ENCODE measurements at regions not wholly inside any gene's neighbourhood (a gene's known extent, or its start where the extent isn't known, plus 50 kb on each side); places are given as distances from the start of the nearest gene placed in this dataset.
"Not testable (repeated sequence)": the region's sequence is repeated elsewhere in the genome, so short reads cannot be mapped to it uniquely, and the experiment has no call there.

DNA sequence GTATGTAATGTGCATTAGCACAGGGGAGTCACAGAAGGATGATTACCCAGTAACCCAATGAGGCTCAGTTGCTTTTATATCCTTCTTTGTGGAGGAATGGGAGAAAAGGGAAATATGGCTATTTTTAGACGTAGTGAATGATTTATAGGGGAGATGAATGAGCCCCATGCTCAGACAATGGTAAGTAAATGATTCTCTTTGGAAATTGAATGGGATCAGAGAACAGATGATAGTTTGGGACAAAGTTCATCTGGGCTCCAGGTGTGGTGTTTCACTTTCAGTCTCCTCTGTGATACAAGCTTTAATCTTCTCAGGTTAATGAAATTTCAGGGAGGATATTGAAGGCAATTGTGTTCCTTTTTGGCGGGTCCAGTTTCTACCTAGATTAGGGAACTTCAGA lies 63.0 kb upstream of the MPP7 start:
- DNase-seq, result no peak
- Mint-ChIP-seq H3K4me1 (ENCODE audit: low read depth, unreplicated experiment) (peaks cover 15% of the 10 kb centered on the region), H3K27ac (ENCODE audit: unreplicated experiment) (no peak overlapping the region), H3K4me3 (ENCODE audit: unreplicated experiment) (no peak overlapping the region), H3K9me3 (ENCODE audit: unreplicated experiment) (no peaks in the 10 kb centered on the region), H3K36me3 (ENCODE audit: unreplicated experiment) (no peaks in the 10 kb centered on the region), H3K27me3 (ENCODE audit: unreplicated experiment) (no peaks in the 10 kb centered on the region)
- no peak for TF ChIP-seq CTCF (IDR thresholded peaks at IDR 0.05; ENCODE audit: partially characterized antibody, unreplicated experiment)

GRCh38 chr10:28366994-28367393 lies 64.1 kb upstream of the MPP7 start:
- no peak overlapping the region for H3K27ac Mint-ChIP-seq (ENCODE audit: unreplicated experiment)
- no peaks in the 10 kb centered on the region for H3K36me3 Mint-ChIP-seq (ENCODE audit: unreplicated experiment)
- H3K4me1 Mint-ChIP-seq (ENCODE audit: low read depth, unreplicated experiment), result peaks cover 17% of the 10 kb centered on the region
- H3K27me3 Mint-ChIP-seq (ENCODE audit: unreplicated experiment), result no peaks in the 10 kb centered on the region
- TF ChIP-seq CTCF (IDR thresholded peaks at IDR 0.05; ENCODE audit: partially characterized antibody, unreplicated experiment), result no peak
- no peak overlapping the region for H3K4me3 Mint-ChIP-seq (ENCODE audit: unreplicated experiment)
- DNase-seq, result no peak
- peaks cover 4% of the 10 kb centered on the region for H3K9me3 Mint-ChIP-seq (ENCODE audit: unreplicated experiment)

DNA sequence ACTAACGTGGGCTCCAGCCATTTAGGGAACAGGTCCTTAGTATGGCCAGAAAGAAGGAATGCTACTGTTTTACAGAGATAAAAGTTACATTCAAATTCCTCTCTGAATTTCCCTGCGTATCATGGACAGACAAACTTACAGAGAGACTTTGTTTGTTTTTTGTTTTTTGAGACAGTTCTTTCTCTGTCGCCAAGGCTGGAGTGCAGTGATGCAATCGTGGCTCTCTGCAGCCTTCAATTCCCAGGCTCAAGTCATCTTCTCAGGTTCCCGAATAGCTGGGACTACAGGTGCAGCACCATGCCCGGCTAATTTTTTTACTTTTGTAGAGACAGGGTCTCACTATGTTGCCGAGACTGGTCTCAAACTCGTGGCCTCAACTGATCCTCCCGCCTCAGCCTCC lies 64.5 kb upstream of the MPP7 start:
- no peaks in the 10 kb centered on the region for H3K27me3 Mint-ChIP-seq (ENCODE audit: unreplicated experiment)
- no peaks in the 10 kb centered on the region for H3K36me3 Mint-ChIP-seq (ENCODE audit: unreplicated experiment)
- peaks cover 17% of the 10 kb centered on the region for H3K4me1 Mint-ChIP-seq (ENCODE audit: low read depth, unreplicated experiment)
- no peak overlapping the region for H3K27ac Mint-ChIP-seq (ENCODE audit: unreplicated experiment)
- no peak for DNase-seq
- H3K4me3 Mint-ChIP-seq (ENCODE audit: unreplicated experiment), result no peak overlapping the region
- TF ChIP-seq CTCF (IDR thresholded peaks at IDR 0.05; ENCODE audit: partially characterized antibody, unreplicated experiment), result no peak
- peaks cover 4% of the 10 kb centered on the region for H3K9me3 Mint-ChIP-seq (ENCODE audit: unreplicated experiment)

DNA sequence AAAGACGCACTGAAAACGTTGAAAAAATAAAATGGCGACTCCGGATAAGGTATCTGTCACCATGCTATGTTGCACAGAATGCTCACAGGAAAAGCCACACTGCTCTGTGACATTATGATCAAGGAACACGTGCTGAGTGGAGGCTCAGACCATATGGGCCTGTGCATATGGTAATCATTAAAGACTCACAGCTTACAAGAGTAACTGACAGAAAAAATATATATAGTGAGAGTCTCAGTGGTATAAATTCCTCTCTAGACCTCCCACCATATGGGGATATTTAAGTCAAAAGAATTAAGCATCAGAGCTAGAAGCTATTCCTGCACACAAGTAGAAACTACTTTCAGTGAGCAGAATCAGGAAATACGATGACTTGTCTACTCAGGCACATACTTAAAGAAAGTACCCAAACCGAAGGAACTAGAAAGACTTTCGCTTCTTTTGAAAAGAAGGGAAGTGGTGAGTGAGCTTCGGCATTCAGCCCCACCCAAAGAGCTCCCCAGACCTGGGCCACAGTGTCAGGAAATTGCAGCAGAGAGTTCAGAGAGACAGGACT lies 65.1 kb upstream of the MPP7 start:
- Mint-ChIP-seq H3K36me3 (ENCODE audit: unreplicated experiment) (no peaks in the 10 kb centered on the region), H3K4me1 (ENCODE audit: low read depth, unreplicated experiment) (peaks cover 17% of the 10 kb centered on the region), H3K27me3 (ENCODE audit: unreplicated experiment) (no peaks in the 10 kb centered on the region), H3K9me3 (ENCODE audit: unreplicated experiment) (peaks cover 4% of the 10 kb centered on the region), H3K4me3 (ENCODE audit: unreplicated experiment) (no peak overlapping the region), H3K27ac (ENCODE audit: unreplicated experiment) (peak overlapping the region; percentile 9)
- no peak for TF ChIP-seq CTCF (IDR thresholded peaks at IDR 0.05; ENCODE audit: partially characterized antibody, unreplicated experiment)
- no peak for DNase-seq

GRCh38 chr10:28370107-28370835 lies 67.4 kb upstream of the MPP7 start:
- no peaks in the 10 kb centered on the region for H3K36me3 Mint-ChIP-seq (ENCODE audit: unreplicated experiment)
- H3K9me3 Mint-ChIP-seq (ENCODE audit: unreplicated experiment), result peaks cover 4% of the 10 kb centered on the region
- H3K4me1 Mint-ChIP-seq (ENCODE audit: low read depth, unreplicated experiment), result peaks cover 17% of the 10 kb centered on the region
- no peak overlapping the region for H3K4me3 Mint-ChIP-seq (ENCODE audit: unreplicated experiment)
- H3K27ac Mint-ChIP-seq (ENCODE audit: unreplicated experiment), result no peak overlapping the region
- DNase-seq, result no peak
- H3K27me3 Mint-ChIP-seq (ENCODE audit: unreplicated experiment), result no peaks in the 10 kb centered on the region
- TF ChIP-seq CTCF (IDR thresholded peaks at IDR 0.05; ENCODE audit: partially characterized antibody, unreplicated experiment), result no peak

DNA sequence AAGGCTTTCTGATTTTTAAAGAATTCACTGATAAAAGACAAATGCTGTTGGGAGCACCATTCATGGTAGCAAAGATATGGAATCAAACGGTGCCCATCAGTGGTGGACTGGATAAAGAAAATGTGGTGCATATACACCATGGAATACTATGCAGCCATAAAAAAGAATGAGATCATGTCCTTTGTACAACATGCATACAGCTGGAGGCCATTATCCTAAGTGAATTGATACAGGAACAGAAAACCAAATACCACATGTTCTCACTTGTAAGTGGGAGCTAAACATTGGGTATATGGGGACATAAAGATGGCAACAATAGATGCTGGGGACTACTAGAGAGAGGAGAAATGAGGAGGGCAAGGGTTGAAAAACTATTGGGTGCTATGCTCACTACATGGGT lies 68.8 kb upstream of the MPP7 start:
- H3K27me3 Mint-ChIP-seq (ENCODE audit: unreplicated experiment); H3K36me3 Mint-ChIP-seq (ENCODE audit: unreplicated experiment); H3K9me3 Mint-ChIP-seq (ENCODE audit: unreplicated experiment); H3K27ac Mint-ChIP-seq (ENCODE audit: unreplicated experiment); H3K4me1 Mint-ChIP-seq (ENCODE audit: low read depth, unreplicated experiment); H3K4me3 Mint-ChIP-seq (ENCODE audit: unreplicated experiment); DNase-seq: not testable (repeated sequence)

All from glutamatergic neuron (in vitro differentiated cells).